ENCODE measurements at regions not wholly inside any gene's neighbourhood (a gene's known extent, or its start where the extent isn't known, plus 50 kb on each side); places are given as distances from the start of the nearest gene placed in this dataset.

DNA sequence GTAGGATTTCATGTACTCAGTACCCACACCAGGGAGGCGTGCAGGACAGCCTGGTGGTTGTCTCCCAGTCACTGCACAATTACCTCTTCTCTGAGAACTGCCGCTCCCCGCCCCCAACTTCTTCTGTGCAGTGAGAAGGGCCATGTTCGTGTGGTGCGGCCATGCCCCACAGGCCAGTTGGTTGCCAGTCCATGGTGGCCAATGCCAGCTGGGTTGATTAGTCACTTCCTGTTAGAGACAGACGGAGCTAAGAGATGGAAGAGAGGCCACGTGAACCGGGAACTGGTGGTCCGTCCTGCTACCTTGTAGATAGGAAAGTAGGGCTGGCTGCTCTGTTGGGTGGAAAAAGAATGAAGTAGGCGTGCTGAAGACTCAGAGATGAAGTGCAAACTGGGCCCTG, 206.5 kb downstream of the ABCC12 start:
- TF ChIP-seq, protein P1, sequence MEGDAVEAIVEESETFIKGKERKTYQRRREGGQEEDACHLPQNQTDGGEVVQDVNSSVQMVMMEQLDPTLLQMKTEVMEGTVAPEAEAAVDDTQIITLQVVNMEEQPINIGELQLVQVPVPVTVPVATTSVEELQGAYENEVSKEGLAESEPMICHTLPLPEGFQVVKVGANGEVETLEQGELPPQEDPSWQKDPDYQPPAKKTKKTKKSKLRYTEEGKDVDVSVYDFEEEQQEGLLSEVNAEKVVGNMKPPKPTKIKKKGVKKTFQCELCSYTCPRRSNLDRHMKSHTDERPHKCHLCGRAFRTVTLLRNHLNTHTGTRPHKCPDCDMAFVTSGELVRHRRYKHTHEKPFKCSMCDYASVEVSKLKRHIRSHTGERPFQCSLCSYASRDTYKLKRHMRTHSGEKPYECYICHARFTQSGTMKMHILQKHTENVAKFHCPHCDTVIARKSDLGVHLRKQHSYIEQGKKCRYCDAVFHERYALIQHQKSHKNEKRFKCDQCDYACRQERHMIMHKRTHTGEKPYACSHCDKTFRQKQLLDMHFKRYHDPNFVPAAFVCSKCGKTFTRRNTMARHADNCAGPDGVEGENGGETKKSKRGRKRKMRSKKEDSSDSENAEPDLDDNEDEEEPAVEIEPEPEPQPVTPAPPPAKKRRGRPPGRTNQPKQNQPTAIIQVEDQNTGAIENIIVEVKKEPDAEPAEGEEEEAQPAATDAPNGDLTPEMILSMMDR (IDR thresholded peaks at IDR 0.05 in 4 of 5, conservative IDR thresholded peaks at IDR 0.05 in 1 of 5), result no peak
- TF ChIP-seq POLR2A (IDR thresholded peaks at IDR 0.05), result no peak

Measured in gastrocnemius medialis (tissue), 4 donors.